Loucy (cell line): ENCODE measurements at regions not wholly inside any gene's neighbourhood (a gene's known extent, or its start where the extent isn't known, plus 50 kb on each side); places are given as distances from the start of the nearest gene placed in this dataset.

Experiments used
- H2AFZ ChIP-seq: fragments of 200-600 bp; sonication (generic); 2 replicates; pipeline ENCODE4 v1.6.0; 2016; ENCODE audit warnings: antibody characterized with exemption, mild to moderate bottlenecking, low read length, moderate library complexity
- H3F3A ChIP-seq: fragments of 200-600 bp; 2 replicates; pipeline ENCODE4 v1.6.0; 2016; ENCODE audit warnings: antibody characterized with exemption, low read depth, mild to moderate bottlenecking
- H3K27me3 ChIP-seq: fragments of 200-600 bp; sonication (generic); 2 replicates; pipeline ENCODE4 v1.6.1; 2014; ENCODE audit warnings: low read length, mild to moderate bottlenecking; ENCODE audit not compliant: insufficient read depth, poor library complexity, severe bottlenecking
- H3K36me3 ChIP-seq: fragments of 200-600 bp; sonication (generic); 2 replicates; pipeline ENCODE4 v1.6.1; 2016; ENCODE audit warnings: low read length; ENCODE audit not compliant: insufficient read depth
- H3K4me1 ChIP-seq: fragments of 200-600 bp; sonication (generic); 2 replicates; pipeline ENCODE4 v1.5.1; 2014; ENCODE audit warnings: low read length, mild to moderate bottlenecking; ENCODE audit not compliant: insufficient read depth, poor library complexity, severe bottlenecking
- H3K4me2 ChIP-seq: fragments of 200-600 bp; sonication (generic); 2 replicates; pipeline ENCODE4 v1.6.0; 2014; ENCODE audit warnings: antibody characterized with exemption, low read length, low read depth, mild to moderate bottlenecking; ENCODE audit not compliant: poor library complexity, severe bottlenecking
- H3K4me3 ChIP-seq: fragments of 200-600 bp; sonication (generic); 2 replicates; pipeline ENCODE4 v1.5.1; 2014; ENCODE audit warnings: low read length, mild to moderate bottlenecking, mixed read lengths; ENCODE audit not compliant: poor library complexity, severe bottlenecking
- H3K79me2 ChIP-seq: fragments of 200-600 bp; sonication (generic); 2 replicates; pipeline ENCODE4 v1.6.1; 2014; ENCODE audit warnings: low read length; ENCODE audit not compliant: insufficient read depth
- H3K9ac ChIP-seq: fragments of 200-600 bp; sonication (generic); 2 replicates; pipeline ENCODE4 v1.6.0; 2014; ENCODE audit warnings: mild to moderate bottlenecking, low read depth, low read length, moderate library complexity; ENCODE audit not compliant: poor library complexity, severe bottlenecking
- H3K9me2 ChIP-seq: fragments of 200-600 bp; sonication (generic); replicated peaks from 2 replicates; pipeline ENCODE4 v1.6.1; 2016; ENCODE audit warnings: low read depth, low read length, mixed read lengths
- H3K9me3 ChIP-seq: fragments of 200-600 bp; sonication (generic); 2 replicates; pipeline ENCODE4 v1.6.1; 2014; ENCODE audit warnings: mild to moderate bottlenecking, antibody characterized with exemption, low read length, low read depth; ENCODE audit not compliant: insufficient read depth
- H4K20me1 ChIP-seq: fragments of 200-600 bp; sonication (generic); 2 replicates; pipeline ENCODE4 v1.6.0; 2014; ENCODE audit warnings: antibody characterized with exemption, low read length, mild to moderate bottlenecking; ENCODE audit not compliant: insufficient read depth, poor library complexity, severe bottlenecking
- CTCF ChIP-seq: fragments of 200-600 bp; sonication (generic); conservative IDR thresholded peaks from 2 replicates; pipeline ENCODE4 v1.5.1; 2014; ENCODE audit warnings: mild to moderate bottlenecking, antibody characterized with exemption, low read length
- EZH2phosphoT487 ChIP-seq: fragments of 200-600 bp; IDR thresholded peaks from 2 replicates; pipeline ENCODE4 v1.6.1; 2018; ENCODE audit warnings: antibody characterized with exemption, mild to moderate bottlenecking, moderate library complexity, borderline replicate concordance

GRCh38 chr13:50080203-50080910 is 65.1 kb downstream of the KCNRG start:
- Histone ChIP-seq H3K9ac (peak overlapping the region; percentile 98), H2AFZ (no peak overlapping the region), H3F3A (peaks cover 6% of the 10 kb centered on the region), H3K79me2 (peaks cover 97% of the 10 kb centered on the region), H3K9me3 (no peaks in the 10 kb centered on the region), H3K36me3 (peaks cover 3% of the 10 kb centered on the region; the same call in 1 of the 2 replicates), H3K4me2 (peak overlapping the region; percentile 81), H3K27me3 (peaks cover 19% of the 10 kb centered on the region), H3K4me3 (peak overlapping the region; percentile 87), H3K9me2 (no peaks in the 10 kb centered on the region), H3K4me1 (peaks cover 46% of the 10 kb centered on the region), H4K20me1 (peaks cover 81% of the 10 kb centered on the region)
- TF ChIP-seq EZH2phosphoT487 = no peak
- TF ChIP-seq CTCF = no peak

- Histone ChIP-seq H3K9me2 (no peaks in the 10 kb centered on the region), H3K79me2 (peaks cover 97% of the 10 kb centered on the region), H3K9me3 (no peaks in the 10 kb centered on the region), H4K20me1 (peaks cover 80% of the 10 kb centered on the region), H3K36me3 (no peaks in the 10 kb centered on the region), H3F3A (peaks cover 6% of the 10 kb centered on the region), H3K4me2 (peak overlapping the region; percentile 81), H3K27me3 (peaks cover 19% of the 10 kb centered on the region), H3K4me3 (peak overlapping the region; percentile 87), H3K9ac (peak overlapping the region; percentile 98), H2AFZ (peak overlapping the region; percentile 65), H3K4me1 (peaks cover 44% of the 10 kb centered on the region)
- no peak for TF ChIP-seq EZH2phosphoT487
- no peak for TF ChIP-seq CTCF
Observed at GRCh38 chr13:50080911-50081678, 65.9 kb downstream of the KCNRG start.

GRCh38 chr13:50081679-50082425 is 66.6 kb downstream of the KCNRG start:
- Histone ChIP-seq H3K4me1 (peaks cover 51% of the 10 kb centered on the region), H3K9me3 (no peaks in the 10 kb centered on the region), H3K4me2 (peak overlapping the region; percentile 93), H3K9ac (peak overlapping the region; percentile 98), H3K79me2 (peaks cover 97% of the 10 kb centered on the region), H3K9me2 (no peaks in the 10 kb centered on the region), H3K36me3 (no peaks in the 10 kb centered on the region), H3K4me3 (peak overlapping the region; percentile 87), H3F3A (peaks cover 6% of the 10 kb centered on the region), H4K20me1 (peaks cover 79% of the 10 kb centered on the region), H3K27me3 (peaks cover 19% of the 10 kb centered on the region), H2AFZ (peak overlapping the region; percentile 76)
- TF ChIP-seq EZH2phosphoT487 (no peak), CTCF (peak; percentile 41)
